PC-3 (cell line): ENCODE measurements at regions not wholly inside any gene's neighbourhood (a gene's known extent, or its start where the extent isn't known, plus 50 kb on each side); places are given as distances from the start of the nearest gene placed in this dataset.

ENCODE experiments used
- ATAC-seq: fragments of 200-7000 bp; cut with Tn5 transposase; 2 replicates; pipeline ENCODE4 v1.9.1; 2020; ENCODE audit warnings: mild to moderate bottlenecking, moderate library complexity
- BruUV-seq: library from RNA; stranded (reverse); fragments of 400-500 nt; replicated peaks from 2 replicates; lab custom pipeline; 2021; lab: Mats Ljungman, UMichigan
- CTCF ChIA-PET: fragments of 300-600 bp; sonication (Branson Sonifier 250); formaldehyde crosslinking; loops from one replicate; lab custom pipeline; 2022; ENCODE audit warnings: antibody characterized with exemption; lab: Charles Lee
- POLR2A ChIA-PET: fragments of 300-600 bp; sonication (Branson Sonifier 250); formaldehyde crosslinking; loops from one replicate; lab custom pipeline; 2022; ENCODE audit warnings: antibody characterized with exemption; ENCODE audit not compliant: unreplicated experiment; lab: Charles Lee
- DNase-seq: peaks from one replicate; pipeline ENCODE4 v3.0.0-alpha.2; 2015
- H2AFZ ChIP-seq: fragments of 300-600 bp; sonication (generic); 2 replicates; pipeline ENCODE4 v1.6.0; 2016; ENCODE audit warnings: antibody characterized with exemption, low read length
- H3F3A ChIP-seq: fragments of 300-600 bp; sonication (generic); one replicate; pipeline ENCODE4 v1.6.0; 2017; ENCODE audit warnings: antibody characterized with exemption, low read length, control low read depth, mild to moderate bottlenecking; ENCODE audit not compliant: unreplicated experiment
- H3K27ac ChIP-seq: fragments of 300-600 bp; sonication (generic); 2 replicates; pipeline ENCODE4 v1.5.1; 2016; ENCODE audit warnings: mild to moderate bottlenecking, low read length
- H3K27me3 ChIP-seq: fragments of 300-600 bp; sonication (generic); 2 replicates; pipeline ENCODE4 v1.6.1; 2016; ENCODE audit warnings: low read length, mixed read lengths
- H3K36me3 ChIP-seq: fragments of 300-600 bp; sonication (generic); 2 replicates; pipeline ENCODE4 v1.6.1; 2016; ENCODE audit warnings: low read depth, mixed run types, low read length, mixed read lengths
- H3K4me1 ChIP-seq: fragments of 300-600 bp; sonication (generic); 2 replicates; pipeline ENCODE4 v1.5.1; 2016; ENCODE audit warnings: low read length; ENCODE audit not compliant: insufficient read depth
- H3K4me2 ChIP-seq: fragments of 300-600 bp; sonication (generic); 2 replicates; pipeline ENCODE4 v1.6.0; 2016; ENCODE audit warnings: low read length
- H3K4me3 ChIP-seq: fragments of 300-600 bp; sonication (generic); 2 replicates; pipeline ENCODE4 v1.5.1; 2016; ENCODE audit warnings: mild to moderate bottlenecking, low read length, mixed read lengths
- H3K79me2 ChIP-seq: fragments of 300-600 bp; sonication (generic); 2 replicates; pipeline ENCODE4 v1.6.1; 2017; ENCODE audit warnings: low read length, mixed read lengths
- H3K9ac ChIP-seq: fragments of 300-600 bp; sonication (generic); 2 replicates; pipeline ENCODE4 v1.6.0; 2016; ENCODE audit warnings: mild to moderate bottlenecking, low read length
- H3K9me2 ChIP-seq: fragments of 300-600 bp; sonication (generic); replicated peaks from 2 replicates; pipeline ENCODE4 v1.6.1; 2016; ENCODE audit warnings: mixed run types, low read length, mixed read lengths
- H3K9me3 ChIP-seq: fragments of 300-600 bp; sonication (generic); 2 replicates; pipeline ENCODE4 v1.6.1; 2016; ENCODE audit warnings: low read length, mixed read lengths
- H4K20me1 ChIP-seq: fragments of 300-600 bp; sonication (generic); 2 replicates; pipeline ENCODE4 v1.6.1; 2016; ENCODE audit warnings: low read length, mixed read lengths
- EZH2 ChIP-seq: fragments of 300-600 bp; sonication (generic); IDR thresholded peaks from one replicate; pipeline ENCODE4 v1.6.1; 2017; ENCODE audit warnings: antibody characterized with exemption, mild to moderate bottlenecking, low read length; ENCODE audit not compliant: unreplicated experiment
- EZH2phosphoT487 ChIP-seq: fragments of 300-600 bp; sonication (generic); IDR thresholded peaks from 2 replicates; pipeline ENCODE4 v1.6.1; 2018; ENCODE audit warnings: mild to moderate bottlenecking, antibody characterized with exemption, low read length, borderline replicate concordance
- intact Hi-C: fragments of 100-400 bp; cut with micrococcal nuclease; formaldehyde crosslinking; loops from 2 replicates; pipeline ENCODE4 v1.9.0; 2023
- TF ChIP-seq, protein P1 (sequence below): fragments of 300-600 bp; sonication (generic); conservative IDR thresholded peaks from 2 replicates; pipeline ENCODE4 v1.5.1; 2017; ENCODE audit warnings: antibody characterized with exemption, low read depth, mild to moderate bottlenecking, low read length

DNA sequence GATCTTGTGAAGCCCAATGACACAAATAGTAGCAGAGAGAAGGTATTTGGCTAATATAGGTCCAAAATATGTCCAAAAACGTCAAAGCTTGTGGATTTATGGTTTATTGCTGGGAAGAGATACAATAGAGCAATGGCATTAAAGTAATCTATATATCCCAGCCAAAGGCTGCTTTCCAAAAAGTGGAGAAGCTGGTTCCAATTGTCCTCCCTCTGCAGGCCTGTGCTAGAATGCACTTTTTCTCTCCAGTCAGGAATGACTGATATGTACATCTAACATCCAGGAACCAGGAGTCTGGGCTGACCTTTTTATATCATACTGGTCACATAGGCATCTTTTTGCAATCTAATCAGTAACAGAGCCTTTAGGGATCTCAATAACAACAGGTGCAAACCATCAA is 167.1 kb upstream of the FAM3C start:
- Histone ChIP-seq H3K79me2 (no peaks in the 10 kb centered on the region), H3F3A (no peaks in the 10 kb centered on the region), H3K27me3 (no peaks in the 10 kb centered on the region), H2AFZ (no peak overlapping the region), H3K4me3 (no peak overlapping the region), H3K9me2 (no peaks in the 10 kb centered on the region), H3K9ac (no peak overlapping the region), H4K20me1 (no peaks in the 10 kb centered on the region), H3K4me2 (no peak overlapping the region), H3K27ac (no peak overlapping the region), H3K9me3 (no peaks in the 10 kb centered on the region), H3K4me1 (no peaks in the 10 kb centered on the region), H3K36me3 (no peaks in the 10 kb centered on the region)
- ATAC-seq = peak; percentile 71
- no peak for TF ChIP-seq EZH2
- TF ChIP-seq, protein P1, sequence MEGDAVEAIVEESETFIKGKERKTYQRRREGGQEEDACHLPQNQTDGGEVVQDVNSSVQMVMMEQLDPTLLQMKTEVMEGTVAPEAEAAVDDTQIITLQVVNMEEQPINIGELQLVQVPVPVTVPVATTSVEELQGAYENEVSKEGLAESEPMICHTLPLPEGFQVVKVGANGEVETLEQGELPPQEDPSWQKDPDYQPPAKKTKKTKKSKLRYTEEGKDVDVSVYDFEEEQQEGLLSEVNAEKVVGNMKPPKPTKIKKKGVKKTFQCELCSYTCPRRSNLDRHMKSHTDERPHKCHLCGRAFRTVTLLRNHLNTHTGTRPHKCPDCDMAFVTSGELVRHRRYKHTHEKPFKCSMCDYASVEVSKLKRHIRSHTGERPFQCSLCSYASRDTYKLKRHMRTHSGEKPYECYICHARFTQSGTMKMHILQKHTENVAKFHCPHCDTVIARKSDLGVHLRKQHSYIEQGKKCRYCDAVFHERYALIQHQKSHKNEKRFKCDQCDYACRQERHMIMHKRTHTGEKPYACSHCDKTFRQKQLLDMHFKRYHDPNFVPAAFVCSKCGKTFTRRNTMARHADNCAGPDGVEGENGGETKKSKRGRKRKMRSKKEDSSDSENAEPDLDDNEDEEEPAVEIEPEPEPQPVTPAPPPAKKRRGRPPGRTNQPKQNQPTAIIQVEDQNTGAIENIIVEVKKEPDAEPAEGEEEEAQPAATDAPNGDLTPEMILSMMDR = peak; percentile 48
- intact Hi-C loops = no loop called here
- ChIA-PET CTCF (interaction anchor here (0.7 kb wide), 1 partner anchor 67 kb away, joined by 3 read pairs; no protein-coding TSS in a partner anchor), POLR2A (no interaction called here)
- no TSS peak for BruUV-seq
- DNase-seq = peak; percentile 49

DNA sequence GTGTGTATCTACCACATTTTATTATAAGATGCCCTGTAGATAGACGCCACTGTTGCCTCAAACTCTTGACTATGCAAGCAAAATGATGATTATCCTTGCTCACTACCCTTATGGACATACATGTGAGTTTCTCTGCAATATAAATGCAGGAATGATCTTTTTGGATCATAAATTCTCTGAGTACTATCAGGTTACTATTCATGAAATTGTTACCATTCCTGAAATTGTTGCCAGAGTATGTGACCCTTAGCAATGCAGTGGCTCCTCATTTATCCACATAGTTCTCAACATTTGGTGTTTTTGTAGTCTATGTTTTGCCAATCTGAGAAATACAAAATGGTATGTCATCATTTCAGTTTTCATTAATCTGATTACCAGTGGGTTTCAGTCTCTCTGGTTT is 166.2 kb upstream of the FAM3C start:
- Histone ChIP-seq H3K4me1 (0 out of 2 replicates have a peak, but pooled peaks cover 6% of the 10 kb centered on the region), H3K4me2 (no peak overlapping the region), H3K27me3 (no peaks in the 10 kb centered on the region), H3K9ac (no peak overlapping the region), H3K79me2 (no peaks in the 10 kb centered on the region), H3K4me3 (no peak overlapping the region), H3K36me3 (no peaks in the 10 kb centered on the region), H3K9me3 (no peaks in the 10 kb centered on the region), H3F3A (no peaks in the 10 kb centered on the region), H4K20me1 (no peaks in the 10 kb centered on the region), H2AFZ (no peak overlapping the region), H3K27ac (no peak overlapping the region), H3K9me2 (no peaks in the 10 kb centered on the region)
- POLR2A ChIA-PET = no interaction called here
- BruUV-seq = no TSS peak
- no peak for ATAC-seq
- TF ChIP-seq, protein P1 = no peak
- TF ChIP-seq EZH2 (no peak), EZH2phosphoT487 (no peak)
- intact Hi-C loops = no loop called here
- CTCF ChIA-PET = no interaction called here
- DNase-seq = no peak

DNA sequence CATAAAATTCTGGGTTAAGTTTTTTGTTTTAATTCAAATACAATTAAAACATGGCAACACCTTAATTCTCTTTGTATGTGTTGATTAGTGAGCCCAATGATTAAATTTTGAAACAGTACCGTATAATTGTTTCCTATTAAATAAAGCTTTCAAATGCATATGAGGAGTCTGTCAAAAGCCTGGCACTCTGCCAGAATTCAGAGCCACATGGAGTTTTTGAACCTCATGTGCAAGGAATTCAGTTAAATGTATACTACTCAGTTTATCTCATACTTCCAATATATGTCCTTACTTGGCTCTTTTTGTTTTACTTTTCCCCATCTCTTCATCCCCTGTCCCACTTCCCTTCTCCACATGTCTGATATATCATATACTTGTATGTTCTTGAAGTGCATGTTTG is 165.6 kb upstream of the FAM3C start:
- H2AFZ ChIP-seq = no peak overlapping the region
- CTCF ChIA-PET = no interaction called here
- no peak for DNase-seq

More for the DNA sequence above, 165.6 kb upstream of the FAM3C start:
- Histone ChIP-seq H3K27ac (no peak overlapping the region), H3K4me2 (no peak overlapping the region), H3K4me1 (0 out of 2 replicates have a peak, but pooled peaks cover 6% of the 10 kb centered on the region), H4K20me1 (no peaks in the 10 kb centered on the region), H3F3A (no peaks in the 10 kb centered on the region), H3K79me2 (no peaks in the 10 kb centered on the region), H3K4me3 (no peak overlapping the region), H3K27me3 (no peaks in the 10 kb centered on the region), H3K36me3 (no peaks in the 10 kb centered on the region), H3K9ac (no peak overlapping the region), H3K9me3 (no peaks in the 10 kb centered on the region), H3K9me2 (no peaks in the 10 kb centered on the region)
- BruUV-seq = no TSS peak
- no peak for ATAC-seq
- TF ChIP-seq, protein P1 = no peak
- TF ChIP-seq EZH2 (no peak), EZH2phosphoT487 (no peak)
- intact Hi-C loops = no loop called here
- POLR2A ChIA-PET = no interaction called here
